PFSK-1 (cell line): ENCODE measurements at regions not wholly inside any gene's neighbourhood (a gene's known extent, or its start where the extent isn't known, plus 50 kb on each side); places are given as distances from the start of the nearest gene placed in this dataset.

Experiments used
- FOXP2 ChIP-seq: optimal IDR thresholded peaks from 2 replicates; pipeline ENCODE3; 2011; ENCODE audit warnings: borderline replicate concordance, control low read depth, inconsistent platforms; ENCODE audit not compliant: insufficient read depth; ENCODE audit errors: extremely low read length, extremely low read depth
- POLR2AphosphoS5 ChIP-seq: IDR thresholded peaks from 2 replicates; pipeline ENCODE4 v1.6.1; 2012; ENCODE audit warnings: low read depth, mild to moderate bottlenecking, control low read depth, low read length, moderate library complexity
- REST ChIP-seq, 2 experiments: IDR thresholded peaks; 2 replicates each; pipeline versions ENCODE4 v1.6.1 to v1.8.0; 2011 to 2012; ENCODE audit warnings: low read depth in 2 of 2, low read length in 2 of 2, control low read depth in 1 of 2, inconsistent platforms in 1 of 2, mild to moderate bottlenecking in 1 of 2, moderate library complexity in 1 of 2; ENCODE audit not compliant: insufficient read depth in 1 of 2
- SIN3A ChIP-seq: IDR thresholded peaks from 2 replicates; pipeline ENCODE4 v1.6.1; 2012; ENCODE audit warnings: mild to moderate bottlenecking, low read length, moderate library complexity, borderline replicate concordance; ENCODE audit not compliant: insufficient read depth
- TAF1 ChIP-seq: IDR thresholded peaks from 2 replicates; pipeline ENCODE4 v1.6.1; 2012; ENCODE audit warnings: low read length, control low read depth, borderline replicate concordance; ENCODE audit not compliant: insufficient read depth

- TF ChIP-seq TAF1 (no peak), REST (IDR thresholded peaks at IDR 0.05; ENCODE audit: insufficient read depth in 1 of 2, low read depth in 2 of 2, low read length in 2 of 2) (no peak), SIN3A (no peak), FOXP2 (no peak), POLR2AphosphoS5 (no peak)
Measured at GRCh38 chr1:214837376-214837775, 234.4 kb downstream of the CENPF start.

- TF ChIP-seq REST (IDR thresholded peaks at IDR 0.05; ENCODE audit: insufficient read depth in 1 of 2, low read depth in 2 of 2, low read length in 2 of 2): no peak
- no peak for TF ChIP-seq SIN3A
- TF ChIP-seq FOXP2: no peak
- no peak for TF ChIP-seq TAF1
- TF ChIP-seq POLR2AphosphoS5: no peak
Measured at GRCh38 chr1:214838351-214838750, 235.4 kb downstream of the CENPF start.

DNA sequence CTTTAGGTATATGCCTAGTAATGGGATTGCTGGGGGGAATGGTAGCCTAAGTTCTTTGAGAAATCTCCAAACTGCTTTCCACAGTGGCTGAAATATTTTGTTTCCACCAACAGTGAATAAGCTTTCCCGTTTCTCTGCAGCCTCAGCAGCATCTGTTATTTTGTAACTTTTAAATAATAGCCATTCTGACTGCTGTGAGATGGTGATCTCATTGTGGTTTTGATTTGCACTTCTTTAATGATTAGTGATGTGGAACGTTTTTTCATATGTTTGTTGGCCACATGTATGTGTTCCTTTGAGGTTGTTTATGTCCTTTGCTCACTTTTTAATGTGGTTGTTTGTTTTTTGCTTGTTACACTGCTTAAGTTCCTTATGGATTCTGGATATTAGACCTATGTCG is 237.4 kb downstream of the CENPF start:
- TF ChIP-seq SIN3A: no peak
- no peak for TF ChIP-seq REST (IDR thresholded peaks at IDR 0.05; ENCODE audit: insufficient read depth in 1 of 2, low read depth in 2 of 2, low read length in 2 of 2)
- TF ChIP-seq POLR2AphosphoS5: no peak
- TF ChIP-seq FOXP2: no peak
- no peak for TF ChIP-seq TAF1

DNA sequence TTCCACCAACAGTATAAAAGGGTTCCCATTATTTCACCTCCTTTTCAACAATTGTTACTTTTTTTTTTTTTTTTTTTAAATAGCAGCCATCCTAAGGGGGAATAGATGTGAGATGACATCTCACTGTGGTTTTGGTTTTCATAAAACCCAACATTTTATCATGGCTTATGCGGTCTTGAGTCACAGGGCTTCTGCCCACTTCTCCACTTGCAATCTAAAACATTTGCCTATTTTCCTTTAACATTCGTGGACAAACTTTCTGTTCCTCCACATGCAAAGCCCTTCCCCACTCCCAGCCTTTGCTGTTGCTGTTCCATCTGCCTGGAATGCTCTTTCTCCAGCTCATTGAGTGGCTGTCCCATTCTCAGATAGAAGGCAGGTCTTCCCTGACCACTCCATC is 239.7 kb upstream of the KCNK2 start:
- TF ChIP-seq TAF1: no peak
- no peak for TF ChIP-seq POLR2AphosphoS5
- no peak for TF ChIP-seq SIN3A
- TF ChIP-seq FOXP2: no peak
- TF ChIP-seq REST (IDR thresholded peaks at IDR 0.05; ENCODE audit: insufficient read depth in 1 of 2, low read depth in 2 of 2, low read length in 2 of 2): no peak

- TF ChIP-seq FOXP2 (no peak), TAF1 (no peak), POLR2AphosphoS5 (no peak), REST (IDR thresholded peaks at IDR 0.05; ENCODE audit: insufficient read depth in 1 of 2, low read depth in 2 of 2, low read length in 2 of 2) (no peak), SIN3A (no peak)
Measured at GRCh38 chr1:214843281-214843680, 239.3 kb upstream of the KCNK2 start.
